ENCODE measurements at regions not wholly inside any gene's neighbourhood (a gene's known extent, or its start where the extent isn't known, plus 50 kb on each side); places are given as distances from the start of the nearest gene placed in this dataset.

GRCh38 chr6:113633638-113634037, 223.5 kb upstream of the MARCKS start:
- no peak for DNase-seq

- no peak for DNase-seq
Measured at GRCh38 chr6:113634352-113635163, 222.6 kb upstream of the MARCKS start.

GRCh38 chr6:113635222-113635986, 221.7 kb upstream of the MARCKS start:
- DNase-seq: no peak

DNA sequence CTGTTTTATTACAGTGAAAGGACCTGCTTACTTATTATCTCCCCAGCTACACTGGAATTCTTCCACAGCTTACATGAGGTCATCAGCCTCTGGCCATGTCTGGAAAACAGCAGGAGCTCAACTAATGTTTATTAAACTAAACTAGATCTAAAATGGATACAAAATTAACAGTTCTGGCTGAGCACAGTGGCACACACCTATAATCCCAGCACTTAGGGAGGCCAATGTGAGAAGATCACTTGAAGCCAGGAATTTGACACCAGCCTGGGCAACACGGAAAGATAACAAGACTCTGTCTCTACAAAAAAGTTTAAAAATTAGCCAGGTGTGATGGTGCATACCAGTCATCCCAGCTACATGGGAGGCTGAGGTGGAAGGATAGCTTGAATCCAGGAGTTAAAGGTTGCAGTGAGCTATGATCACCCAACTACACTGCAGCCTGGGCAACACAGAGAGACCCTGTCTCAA, 220.8 kb upstream of the MARCKS start:
- no peak for DNase-seq

GRCh38 chr6:113640051-113640450, 217.1 kb upstream of the MARCKS start:
- DNase-seq: no peak

- no peak for DNase-seq
Measured at GRCh38 chr6:113642001-113642713, 215.0 kb upstream of the MARCKS start.

GRCh38 chr6:113642714-113643406, 214.3 kb upstream of the MARCKS start:
- DNase-seq: peak; percentile 64

DNA sequence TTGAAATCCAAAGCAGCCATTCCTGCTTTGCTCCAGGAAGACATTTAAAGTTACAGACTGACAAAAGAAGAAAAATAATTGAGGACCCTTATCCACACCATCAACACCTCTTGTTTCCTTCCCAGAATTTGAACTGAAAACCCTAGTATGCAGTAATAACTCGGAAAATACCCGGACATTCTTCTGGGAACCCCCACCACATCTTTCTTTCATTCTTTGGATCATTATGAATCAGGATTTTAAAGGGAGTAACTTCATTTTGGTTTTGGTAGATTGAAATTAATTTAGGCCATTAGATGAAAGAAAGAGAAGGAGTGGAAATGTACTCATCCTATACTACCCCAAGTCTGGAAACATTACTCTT, 213.8 kb upstream of the MARCKS start:
- no peak for DNase-seq

GRCh38 chr6:113644861-113645575, 212.1 kb upstream of the MARCKS start:
- DNase-seq: no peak

- no peak for DNase-seq
Measured at GRCh38 chr6:113645576-113645970, 211.6 kb upstream of the MARCKS start.

GRCh38 chr6:113645986-113646385, 211.2 kb upstream of the MARCKS start:
- DNase-seq: no peak

DNA sequence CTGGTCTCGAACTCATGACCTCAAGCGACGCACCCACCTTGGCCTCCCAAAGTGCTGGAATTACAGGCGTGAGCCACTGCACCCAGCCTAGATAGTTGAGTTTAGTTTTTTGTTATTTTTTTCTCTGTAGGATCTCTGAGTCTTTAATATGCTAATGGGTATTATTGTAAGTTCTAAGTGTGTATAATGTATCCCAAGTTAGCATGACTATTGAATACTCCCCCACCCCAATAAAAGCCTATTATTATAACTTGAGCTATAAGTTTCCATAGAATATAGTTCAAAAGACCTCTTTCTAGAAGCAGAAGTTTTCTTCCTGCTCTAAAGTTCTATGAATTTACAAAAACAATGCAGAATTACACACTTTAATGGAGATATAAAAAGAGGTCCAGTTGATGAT, 210.4 kb upstream of the MARCKS start:
- DNase-seq: no peak

DNA sequence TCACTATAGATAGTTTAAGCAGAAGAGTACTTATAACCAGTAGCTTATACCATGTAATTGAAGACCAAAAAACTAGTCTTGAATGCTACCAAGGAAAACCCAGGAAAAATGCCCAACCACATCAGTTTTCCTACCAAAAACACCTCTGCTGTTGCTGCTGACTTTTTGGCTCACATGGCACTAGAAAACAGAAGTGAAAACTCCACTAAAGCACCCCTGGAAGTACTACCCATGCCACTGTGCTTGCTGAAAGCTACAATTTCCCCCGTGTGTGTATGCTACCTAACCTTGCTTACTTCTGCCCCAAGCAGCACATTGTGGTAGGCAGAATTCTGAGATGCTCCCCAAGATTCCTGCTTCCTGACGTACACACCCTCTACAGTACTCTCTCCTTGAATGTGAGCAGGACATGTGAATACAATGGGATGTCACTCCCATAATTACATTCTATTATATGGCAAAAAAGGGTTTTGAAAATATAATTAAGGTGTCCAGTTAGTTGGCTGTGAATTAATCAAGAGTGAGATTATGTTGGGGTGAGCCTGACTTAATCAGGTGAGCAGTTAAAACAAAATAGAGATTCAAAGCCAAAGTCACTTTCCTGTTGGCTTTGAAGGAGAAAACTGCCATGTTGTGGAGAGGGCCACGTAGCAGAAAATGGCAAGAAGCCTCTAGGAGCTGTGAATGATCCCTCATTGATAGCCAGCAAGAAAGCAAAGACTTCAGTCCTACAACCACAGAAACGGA, 209.8 kb upstream of the MARCKS start:
- DNase-seq: no peak

DNA sequence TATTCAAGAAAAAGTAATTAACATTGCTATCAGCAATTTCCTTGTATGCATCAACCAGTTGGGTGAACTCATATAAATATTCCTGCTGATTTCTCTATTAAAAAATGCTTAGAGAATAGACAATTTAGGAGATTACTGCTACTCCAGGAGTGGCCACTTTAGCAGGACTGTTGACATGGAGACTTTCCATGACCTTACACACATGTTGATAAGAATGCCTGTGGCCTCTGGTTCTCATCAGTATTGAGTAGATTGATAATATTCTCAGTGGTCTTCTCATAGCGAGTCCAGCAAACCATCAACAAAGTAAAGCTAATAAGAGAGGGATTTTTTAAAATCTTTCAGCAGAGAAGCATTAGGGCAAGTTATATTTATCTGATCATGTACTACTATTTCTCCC, 208.4 kb upstream of the MARCKS start:
- no peak for DNase-seq

DNA sequence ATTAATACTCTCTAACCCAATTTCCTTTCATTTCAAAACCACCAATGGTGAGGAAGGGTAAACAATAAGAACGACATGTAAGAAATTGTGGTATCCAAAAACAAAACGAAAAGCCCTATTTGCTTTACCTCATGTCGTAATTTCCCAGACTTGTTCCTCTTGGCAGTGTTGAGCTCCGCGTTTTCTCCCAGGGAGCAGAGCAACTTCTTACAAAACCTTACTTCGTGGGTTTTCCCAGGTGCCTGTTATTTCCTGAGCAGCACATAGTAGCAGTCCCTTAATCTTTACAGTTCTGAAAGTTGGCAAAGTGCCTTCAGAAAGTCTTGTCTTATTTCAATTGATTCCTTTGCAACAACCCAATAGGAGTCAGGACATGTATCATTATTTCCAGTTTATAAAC, 207.9 kb upstream of the MARCKS start:
- no peak for DNase-seq

- no peak for DNase-seq
Measured at GRCh38 chr6:113649880-113650609, 207.1 kb upstream of the MARCKS start.

DNA sequence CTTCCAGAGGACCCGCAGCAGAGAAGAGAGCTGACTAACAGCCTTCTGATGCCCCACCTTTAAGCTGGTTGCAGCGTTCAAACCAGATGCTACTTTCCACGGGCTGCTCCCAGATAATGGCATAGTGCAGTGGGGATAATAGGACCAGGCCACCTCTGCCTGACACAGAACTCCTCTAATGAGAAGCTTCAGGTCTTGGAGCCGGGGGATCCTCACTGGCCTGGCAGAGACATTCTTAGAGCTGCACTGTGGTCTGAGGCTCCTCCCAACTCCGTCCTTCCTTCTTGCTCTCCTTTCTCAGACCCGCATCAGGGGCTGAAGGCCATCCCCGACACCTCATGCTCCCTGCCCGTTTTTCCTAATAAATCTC, 206.6 kb upstream of the MARCKS start:
- no peak for DNase-seq

DNA sequence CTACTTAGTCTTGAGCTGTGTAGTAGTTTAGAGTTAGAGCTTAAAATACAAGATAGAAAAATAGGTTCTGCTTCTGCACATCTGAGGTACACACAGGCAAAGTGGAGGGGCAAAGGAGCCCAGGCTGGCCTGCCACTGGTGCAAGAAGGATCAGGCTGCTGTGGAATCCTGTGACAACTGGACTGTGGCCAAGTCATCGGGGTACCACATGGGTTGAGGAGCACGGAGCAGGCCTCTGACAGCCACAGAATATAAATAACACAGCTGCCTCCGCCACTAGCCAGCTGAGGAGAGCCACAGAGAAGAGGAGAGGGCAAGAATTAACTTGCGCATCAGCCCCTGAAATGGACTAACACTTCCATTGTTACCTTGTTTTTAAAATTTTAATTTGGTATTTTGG, 206.0 kb upstream of the MARCKS start:
- no peak for DNase-seq

DNA sequence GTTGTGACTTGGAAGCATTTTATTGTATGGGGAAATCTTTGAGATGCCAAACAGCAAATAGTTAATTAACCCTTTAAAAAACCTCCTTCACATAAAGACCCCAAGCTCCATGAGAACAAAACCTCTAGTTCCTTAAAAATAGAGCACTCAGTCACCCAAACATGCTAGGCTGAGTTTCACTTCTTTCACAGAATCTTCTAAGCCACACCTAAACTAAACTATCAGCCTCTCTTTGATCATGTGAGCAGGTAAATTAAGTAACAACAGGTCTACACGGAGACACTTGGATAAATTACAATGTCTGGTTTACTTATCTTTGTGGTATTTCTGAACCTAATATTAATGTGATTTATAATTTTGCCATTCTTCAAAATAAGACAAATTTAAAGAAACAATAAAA, 205.2 kb upstream of the MARCKS start:
- no peak for DNase-seq

DNA sequence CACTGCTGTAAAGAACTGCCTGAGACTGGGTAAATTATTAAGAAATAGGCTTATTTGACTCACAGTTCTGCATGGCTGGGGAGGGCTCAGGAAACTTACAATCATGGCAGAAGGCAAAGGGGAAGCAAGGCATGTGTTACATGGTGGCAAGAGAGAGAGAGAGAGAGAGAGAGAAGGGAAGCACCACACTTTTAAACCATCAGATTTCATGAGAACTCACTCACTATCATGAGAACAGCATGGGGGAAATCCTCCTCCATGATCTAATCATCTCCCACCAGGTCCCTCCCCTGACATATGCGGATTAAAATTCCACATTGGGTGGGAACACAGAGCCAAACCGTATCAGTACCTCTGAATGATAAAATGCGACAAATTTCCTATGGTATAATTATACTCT, 203.9 kb upstream of the MARCKS start:
- no peak for DNase-seq

DNA sequence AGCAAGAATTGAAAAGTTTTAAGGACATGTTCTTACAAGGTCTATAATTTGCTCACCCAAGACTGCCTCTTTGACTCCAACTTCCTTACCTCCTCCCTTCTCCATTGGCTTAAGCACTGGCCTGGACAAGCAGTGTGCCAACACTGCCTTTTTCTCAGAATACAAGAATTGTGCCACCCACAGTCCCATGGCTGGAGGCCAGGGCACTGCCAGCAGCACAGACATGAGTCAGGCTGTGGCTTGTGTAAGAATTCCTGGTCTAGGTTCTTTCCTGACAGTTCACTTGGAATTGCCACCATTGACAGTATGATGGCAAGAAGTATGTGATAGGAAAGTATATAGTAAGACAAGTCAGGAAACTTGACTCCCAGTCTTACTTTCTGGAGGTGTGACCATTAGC, 202.7 kb upstream of the MARCKS start:
- DNase-seq: no peak
